Activated CD4-positive, alpha-beta T cell treated with anti-CD3 and anti-CD28 coated beads, Interleukin-2, amount 10 ng/mL, durations not matched to agents 24 days and 14 days (primary cell): ENCODE measurements at regions not wholly inside any gene's neighbourhood (a gene's known extent, or its start where the extent isn't known, plus 50 kb on each side); places are given as distances from the start of the nearest gene placed in this dataset.

Source experiments
- DNase-seq: peaks from one replicate; pipeline ENCODE4 v3.0.0; 2022
- H3K27ac Mint-ChIP-seq: one replicate; pipeline ENCODE4 v1.8.0; 2022; ENCODE audit warnings: mild to moderate bottlenecking, mixed read lengths
- H3K27me3 Mint-ChIP-seq: one replicate; pipeline ENCODE4 v1.8.0; 2022; ENCODE audit warnings: mixed read lengths
- H3K36me3 Mint-ChIP-seq: one replicate; pipeline ENCODE4 v1.8.0; 2022; ENCODE audit warnings: low read depth, mild to moderate bottlenecking, mixed read lengths
- H3K4me1 Mint-ChIP-seq: one replicate; pipeline ENCODE4 v1.8.0; 2021; ENCODE audit warnings: mixed read lengths
- H3K4me3 Mint-ChIP-seq: one replicate; pipeline ENCODE4 v1.8.0; 2022; ENCODE audit warnings: mild to moderate bottlenecking, moderate library complexity, mixed read lengths
- H3K9me3 Mint-ChIP-seq: one replicate; pipeline ENCODE4 v1.8.0; 2021; ENCODE audit warnings: mixed read lengths
- intact Hi-C: fragments of 100-400 bp; cut with micrococcal nuclease; formaldehyde crosslinking; loops from one replicate; pipeline ENCODE4 v1.15.1; 2023

GRCh38 chr9:80197661-80198060 is 625.9 kb downstream of the TLE4 start:
- H3K9me3 Mint-ChIP-seq = no peaks in the 10 kb centered on the region
- no peak overlapping the region for H3K27ac Mint-ChIP-seq
- no peak for DNase-seq
- H3K4me1 Mint-ChIP-seq = no peaks in the 10 kb centered on the region
- H3K4me3 Mint-ChIP-seq = no peak overlapping the region
- H3K27me3 Mint-ChIP-seq = no peaks in the 10 kb centered on the region
- no peaks in the 10 kb centered on the region for H3K36me3 Mint-ChIP-seq
- intact Hi-C loops = no loop called here

GRCh38 chr9:80191108-80191507 is 619.3 kb downstream of the TLE4 start:
- intact Hi-C loops = no loop called here
- H3K4me1 Mint-ChIP-seq = no peaks in the 10 kb centered on the region
- H3K27me3 Mint-ChIP-seq = no peaks in the 10 kb centered on the region
- no peaks in the 10 kb centered on the region for H3K36me3 Mint-ChIP-seq
- no peak for DNase-seq
- no peak overlapping the region for H3K4me3 Mint-ChIP-seq
- H3K9me3 Mint-ChIP-seq = no peaks in the 10 kb centered on the region
- no peak overlapping the region for H3K27ac Mint-ChIP-seq

- no peaks in the 10 kb centered on the region for H3K27me3 Mint-ChIP-seq
- intact Hi-C loops = no loop called here
- no peaks in the 10 kb centered on the region for H3K9me3 Mint-ChIP-seq
- H3K4me3 Mint-ChIP-seq = no peak overlapping the region
- H3K4me1 Mint-ChIP-seq = no peaks in the 10 kb centered on the region
- no peak for DNase-seq
- H3K36me3 Mint-ChIP-seq = no peaks in the 10 kb centered on the region
- no peak overlapping the region for H3K27ac Mint-ChIP-seq
These were observed 616.8 kb downstream of the TLE4 start for GRCh38 chr9:80188579-80188978.

- H3K27ac Mint-ChIP-seq = no peak overlapping the region
- intact Hi-C loops = no loop called here
- no peaks in the 10 kb centered on the region for H3K4me1 Mint-ChIP-seq
- no peaks in the 10 kb centered on the region for H3K9me3 Mint-ChIP-seq
- H3K4me3 Mint-ChIP-seq = no peak overlapping the region
- H3K27me3 Mint-ChIP-seq = no peaks in the 10 kb centered on the region
- DNase-seq = no peak
- no peaks in the 10 kb centered on the region for H3K36me3 Mint-ChIP-seq
These were observed 613.5 kb downstream of the TLE4 start for GRCh38 chr9:80185112-80185738.

- DNase-seq = no peak
- H3K9me3 Mint-ChIP-seq = no peaks in the 10 kb centered on the region
- intact Hi-C loops = loop anchor here (10.0 kb wide), 2 partner anchors 703 to 1053 kb away; no protein-coding TSS in a partner anchor
These were observed 606.2 kb downstream of the TLE4 start for GRCh38 chr9:80177949-80178480.

GRCh38 chr9:80175286-80176150 is 603.8 kb downstream of the TLE4 start:
- H3K27me3 Mint-ChIP-seq = no peaks in the 10 kb centered on the region
- no peaks in the 10 kb centered on the region for H3K36me3 Mint-ChIP-seq
- no peak overlapping the region for H3K27ac Mint-ChIP-seq
- peak; percentile 60 for DNase-seq
- intact Hi-C loops = loop anchor here (10.0 kb wide), 2 partner anchors 701 to 1051 kb away; no protein-coding TSS in a partner anchor
- H3K9me3 Mint-ChIP-seq = no peaks in the 10 kb centered on the region
- no peaks in the 10 kb centered on the region for H3K4me1 Mint-ChIP-seq
- H3K4me3 Mint-ChIP-seq = no peak overlapping the region

More at GRCh38 chr9:80177949-80178480, 606.2 kb downstream of the TLE4 start:
- H3K4me3 Mint-ChIP-seq = no peak overlapping the region
- H3K36me3 Mint-ChIP-seq = no peaks in the 10 kb centered on the region
- H3K4me1 Mint-ChIP-seq = no peaks in the 10 kb centered on the region
- H3K27me3 Mint-ChIP-seq = no peaks in the 10 kb centered on the region
- no peak overlapping the region for H3K27ac Mint-ChIP-seq

- no peaks in the 10 kb centered on the region for H3K36me3 Mint-ChIP-seq
- H3K4me1 Mint-ChIP-seq = no peaks in the 10 kb centered on the region
- H3K4me3 Mint-ChIP-seq = no peak overlapping the region
- no peaks in the 10 kb centered on the region for H3K9me3 Mint-ChIP-seq
- intact Hi-C loops = no loop called here
- H3K27ac Mint-ChIP-seq = no peak overlapping the region
- DNase-seq = no peak
- H3K27me3 Mint-ChIP-seq = no peaks in the 10 kb centered on the region
These were observed 592.1 kb downstream of the TLE4 start for GRCh38 chr9:80163889-80164288.

GRCh38 chr9:80158554-80159170 is 586.9 kb downstream of the TLE4 start:
- H3K27me3 Mint-ChIP-seq = no peaks in the 10 kb centered on the region
- no peak overlapping the region for H3K4me3 Mint-ChIP-seq
- DNase-seq = no peak
- no peaks in the 10 kb centered on the region for H3K4me1 Mint-ChIP-seq
- H3K27ac Mint-ChIP-seq = no peak overlapping the region
- H3K9me3 Mint-ChIP-seq = no peaks in the 10 kb centered on the region
- intact Hi-C loops = no loop called here
- H3K36me3 Mint-ChIP-seq = no peaks in the 10 kb centered on the region

GRCh38 chr9:80158131-80158530 is 586.4 kb downstream of the TLE4 start:
- H3K27ac Mint-ChIP-seq = no peak overlapping the region
- H3K27me3 Mint-ChIP-seq = no peaks in the 10 kb centered on the region

GRCh38 chr9:80157561-80157983 is 585.8 kb downstream of the TLE4 start:
- no peaks in the 10 kb centered on the region for H3K27me3 Mint-ChIP-seq
- no peaks in the 10 kb centered on the region for H3K36me3 Mint-ChIP-seq
- no peak for DNase-seq
- H3K4me1 Mint-ChIP-seq = no peaks in the 10 kb centered on the region
- H3K4me3 Mint-ChIP-seq = no peak overlapping the region
- intact Hi-C loops = no loop called here
- H3K9me3 Mint-ChIP-seq = no peaks in the 10 kb centered on the region
- H3K27ac Mint-ChIP-seq = no peak overlapping the region

More at GRCh38 chr9:80158131-80158530, 586.4 kb downstream of the TLE4 start:
- H3K4me3 Mint-ChIP-seq = no peak overlapping the region
- no peaks in the 10 kb centered on the region for H3K4me1 Mint-ChIP-seq
- no peak for DNase-seq
- no peaks in the 10 kb centered on the region for H3K9me3 Mint-ChIP-seq
- intact Hi-C loops = no loop called here
- no peaks in the 10 kb centered on the region for H3K36me3 Mint-ChIP-seq

GRCh38 chr9:80156756-80157472 is 585.1 kb downstream of the TLE4 start:
- Mint-ChIP-seq H3K4me3 (no peak overlapping the region), H3K27me3 (no peaks in the 10 kb centered on the region), H3K27ac (no peak overlapping the region), H3K4me1 (no peaks in the 10 kb centered on the region), H3K36me3 (no peaks in the 10 kb centered on the region), H3K9me3 (no peaks in the 10 kb centered on the region)
- DNase-seq = no peak
- intact Hi-C loops = no loop called here

- no peak for DNase-seq
- Mint-ChIP-seq H3K4me3 (no peak overlapping the region), H3K4me1 (no peaks in the 10 kb centered on the region), H3K9me3 (no peaks in the 10 kb centered on the region), H3K27me3 (no peaks in the 10 kb centered on the region), H3K27ac (no peak overlapping the region), H3K36me3 (no peaks in the 10 kb centered on the region)
- intact Hi-C loops = no loop called here
These were observed 584.5 kb downstream of the TLE4 start for GRCh38 chr9:80156262-80156661.

GRCh38 chr9:80147866-80148265 is 576.1 kb downstream of the TLE4 start:
- Mint-ChIP-seq H3K4me1 (no peaks in the 10 kb centered on the region), H3K36me3 (no peaks in the 10 kb centered on the region), H3K27me3 (no peaks in the 10 kb centered on the region), H3K4me3 (no peak overlapping the region), H3K9me3 (peaks cover 7% of the 10 kb centered on the region), H3K27ac (no peak overlapping the region)
- intact Hi-C loops = no loop called here
- DNase-seq = no peak
